ENCODE measurements at regions not wholly inside any gene's neighbourhood (a gene's known extent, or its start where the extent isn't known, plus 50 kb on each side); places are given as distances from the start of the nearest gene placed in this dataset.

GRCh38 chr1:181208967-181209366 is 120.5 kb downstream of the IER5 start:
- RAD21 ChIA-PET (ENCODE audit: low non-redundant PET in 1 of 2, low total read pairs in 2 of 2, uncharacterized antibody in 2 of 2, unreplicated experiment in 2 of 2): no interaction called here
- intact Hi-C loops (cut with micrococcal nuclease): no loop called here
- DNase-seq (ENCODE audit: low read depth, low spot score): no peak
- POLR2A ChIA-PET: no interaction called here
- no peak overlapping the region for H3K4me2 ChIP-seq (ENCODE audit: low read length)
- no peaks in the 10 kb centered on the region for H3K36me3 ChIP-seq (ENCODE audit: control insufficient read depth in 1 of 2, insufficient read depth in 2 of 2, low read length in 2 of 2)
- H3K79me2 ChIP-seq (ENCODE audit: insufficient read depth, low read length): no peaks in the 10 kb centered on the region
- no peaks in the 10 kb centered on the region for H3K9me2 ChIP-seq (ENCODE audit: insufficient read depth)
- H3K9me3 ChIP-seq (ENCODE audit: control insufficient read depth in 1 of 2, insufficient read depth in 1 of 2, low read depth in 1 of 2, low read length in 2 of 2): no peaks in the 10 kb centered on the region
- CTCF ChIA-PET: no interaction called here
- H2AFZ ChIP-seq (ENCODE audit: low read depth, low read length, poor library complexity, severe bottlenecking): no peak overlapping the region
- H3K27me3 ChIP-seq (ENCODE audit: insufficient read depth, low read length): peaks cover 18% of the 10 kb centered on the region; the same call in 1 of the 2 replicates
- H3K9ac ChIP-seq (ENCODE audit: low read length): no peak overlapping the region
- no TSS peak for BruUV-seq (replicated peaks)
- H3K4me1 ChIP-seq (ENCODE audit: control insufficient read depth in 1 of 2, insufficient read depth in 2 of 2, low read length in 2 of 2): no peaks in the 10 kb centered on the region
- no peak overlapping the region for H3K27ac ChIP-seq (ENCODE audit: low read depth, low read length)
- TF ChIP-seq YY1 (IDR thresholded peaks at IDR 0.05; ENCODE audit: extremely low read depth, insufficient replicate concordance, low read depth, low read length) (no peak), EZH2phosphoT487 (IDR thresholded peaks at IDR 0.05; ENCODE audit: borderline replicate concordance) (no peak), EZH2 (IDR thresholded peaks at IDR 0.05) (no peak), TCF7L2 (IDR thresholded peaks at IDR 0.05; ENCODE audit: borderline replicate concordance, extremely low read depth, insufficient read depth, insufficient read length) (no peak), ZNF274 (IDR thresholded peaks at IDR 0.05; ENCODE audit: low read depth, low read length) (no peak), ATF3 (IDR thresholded peaks at IDR 0.05) (no peak), CEBPB (IDR thresholded peaks at IDR 0.05; ENCODE audit: low read depth) (no peak), REST (IDR thresholded peaks at IDR 0.05; ENCODE audit: low read depth) (no peak), FOSL1 (IDR thresholded peaks at IDR 0.05; ENCODE audit: low read depth) (no peak), SRF (IDR thresholded peaks at IDR 0.05; ENCODE audit: low read depth) (no peak), SP1 (IDR thresholded peaks at IDR 0.05; ENCODE audit: low read depth) (no peak), SIN3A (IDR thresholded peaks at IDR 0.05; ENCODE audit: low read depth) (no peak), JUND (IDR thresholded peaks at IDR 0.05) (no peak), RAD21 (IDR thresholded peaks at IDR 0.05; ENCODE audit: low read depth) (no peak), MAX (IDR thresholded peaks at IDR 0.05) (no peak), ZFX (IDR thresholded peaks at IDR 0.05) (no peak)
- no peaks in the 10 kb centered on the region for H4K20me1 ChIP-seq (ENCODE audit: insufficient read depth)
- H3K4me3 ChIP-seq (replicated peaks in 1 of 2; ENCODE audit: low read depth in 1 of 2, low read length in 2 of 2): no peak overlapping the region
- ATAC-seq: no peak
